ENCODE measurements at regions not wholly inside any gene's neighbourhood (a gene's known extent, or its start where the extent isn't known, plus 50 kb on each side); places are given as distances from the start of the nearest gene placed in this dataset.
"Not testable (repeated sequence)": the region's sequence is repeated elsewhere in the genome, so short reads cannot be mapped to it uniquely, and the experiment has no call there.

- Histone ChIP-seq H3K27me3 (replicated peaks; ENCODE audit: control insufficient read depth, insufficient read depth, low read length) (no peaks in the 10 kb centered on the region), H3K4me3 (replicated peaks; ENCODE audit: low read depth, low read length) (no peak overlapping the region), H3K36me3 (ENCODE audit: control insufficient read depth, insufficient read depth, low read length) (no peaks in the 10 kb centered on the region)
- TF ChIP-seq CTCF (IDR thresholded peaks at IDR 0.05; ENCODE audit: insufficient read depth, low read length, poor library complexity, severe bottlenecking), result no peak
- DNase-seq (ENCODE audit: extremely low read depth, insufficient read length), result no peak
These were observed 175.3 kb upstream of the EXOC2 start for GRCh38 chr6:868201-868600.

- DNase-seq (ENCODE audit: extremely low read depth, insufficient read length), result no peak
- Histone ChIP-seq H3K27me3 (replicated peaks; ENCODE audit: control insufficient read depth, insufficient read depth, low read length) (no peaks in the 10 kb centered on the region), H3K36me3 (ENCODE audit: control insufficient read depth, insufficient read depth, low read length) (no peaks in the 10 kb centered on the region), H3K4me3 (replicated peaks; ENCODE audit: low read depth, low read length) (no peak overlapping the region)
- no peak for TF ChIP-seq CTCF (IDR thresholded peaks at IDR 0.05; ENCODE audit: insufficient read depth, low read length, poor library complexity, severe bottlenecking)
These were observed 174.4 kb upstream of the EXOC2 start for GRCh38 chr6:867378-867777.

- Histone ChIP-seq H3K27me3 (replicated peaks; ENCODE audit: control insufficient read depth, insufficient read depth, low read length) (no peaks in the 10 kb centered on the region), H3K4me3 (replicated peaks; ENCODE audit: low read depth, low read length) (no peak overlapping the region), H3K36me3 (ENCODE audit: control insufficient read depth, insufficient read depth, low read length) (no peaks in the 10 kb centered on the region)
- no peak for DNase-seq (ENCODE audit: extremely low read depth, insufficient read length)
- no peak for TF ChIP-seq CTCF (IDR thresholded peaks at IDR 0.05; ENCODE audit: insufficient read depth, low read length, poor library complexity, severe bottlenecking)
These were observed 173.4 kb upstream of the EXOC2 start for GRCh38 chr6:866316-866715.

GRCh38 chr6:865846-866245, 172.9 kb upstream of the EXOC2 start:
- Histone ChIP-seq H3K36me3 (ENCODE audit: control insufficient read depth, insufficient read depth, low read length) (no peaks in the 10 kb centered on the region), H3K27me3 (replicated peaks; ENCODE audit: control insufficient read depth, insufficient read depth, low read length) (no peaks in the 10 kb centered on the region), H3K4me3 (replicated peaks; ENCODE audit: low read depth, low read length) (no peak overlapping the region)
- DNase-seq (ENCODE audit: extremely low read depth, insufficient read length), result no peak
- TF ChIP-seq CTCF (IDR thresholded peaks at IDR 0.05; ENCODE audit: insufficient read depth, low read length, poor library complexity, severe bottlenecking), result no peak

GRCh38 chr6:863831-864230, 170.9 kb upstream of the EXOC2 start:
- DNase-seq (ENCODE audit: extremely low read depth, insufficient read length), result no peak
- Histone ChIP-seq H3K36me3 (ENCODE audit: control insufficient read depth, insufficient read depth, low read length) (no peaks in the 10 kb centered on the region), H3K27me3 (replicated peaks; ENCODE audit: control insufficient read depth, insufficient read depth, low read length) (no peaks in the 10 kb centered on the region), H3K4me3 (replicated peaks; ENCODE audit: low read depth, low read length) (no peak overlapping the region)
- TF ChIP-seq CTCF (IDR thresholded peaks at IDR 0.05; ENCODE audit: insufficient read depth, low read length, poor library complexity, severe bottlenecking), result no peak

GRCh38 chr6:863127-863526, 170.2 kb upstream of the EXOC2 start:
- not testable (repeated sequence) for H3K4me3 ChIP-seq (replicated peaks; ENCODE audit: low read depth, low read length); H3K27me3 ChIP-seq (replicated peaks; ENCODE audit: control insufficient read depth, insufficient read depth, low read length); H3K36me3 ChIP-seq (ENCODE audit: control insufficient read depth, insufficient read depth, low read length); DNase-seq (ENCODE audit: extremely low read depth, insufficient read length)
